CD14-positive monocyte (primary cell): ENCODE measurements at regions not wholly inside any gene's neighbourhood (a gene's known extent, or its start where the extent isn't known, plus 50 kb on each side); places are given as distances from the start of the nearest gene placed in this dataset.
"Not testable (repeated sequence)": the region's sequence is repeated elsewhere in the genome, so short reads cannot be mapped to it uniquely, and the experiment has no call there.

ENCODE experiments used
- DNase-seq, 3 donors: peaks; one replicate each; pipeline ENCODE4 v3.0.0-alpha.2; 2011 to 2022
- H2AFZ ChIP-seq: 2 replicates; pipeline ENCODE4 v1.6.0; 2012; ENCODE audit warnings: mild to moderate bottlenecking, low read depth, low read length, inconsistent platforms; ENCODE audit not compliant: insufficient read depth, poor library complexity, severe bottlenecking
- H3K27ac ChIP-seq, 2 donors: 1 replicate in 1 of 2; 2 replicates in 1 of 2; pipeline ENCODE4 v1.5.1; 2012 to 2013; ENCODE audit warnings: low read length in 2 of 2, control low read depth in 1 of 2, inconsistent platforms in 1 of 2, low read depth in 1 of 2, mild to moderate bottlenecking in 1 of 2
- H3K27me3 ChIP-seq, 2 donors: one replicate each; pipeline versions ENCODE4 v1.6.0 to v1.6.1; 2011 to 2013; ENCODE audit warnings: low read length in 2 of 2; ENCODE audit not compliant: control insufficient read depth in 2 of 2, insufficient read depth in 2 of 2
- H3K36me3 ChIP-seq, 2 donors: replicated peaks in 1 of 2; 1 replicate in 1 of 2; 2 replicates in 1 of 2; pipeline versions ENCODE4 v1.5.1 to v1.6.1; 2012 to 2013; ENCODE audit warnings: low read length in 2 of 2, control low read depth in 1 of 2, inconsistent platforms in 1 of 2, mild to moderate bottlenecking in 1 of 2; ENCODE audit not compliant: insufficient read depth in 2 of 2, control insufficient read depth in 1 of 2
- H3K4me1 ChIP-seq, 2 donors: 1 replicate in 1 of 2; 2 replicates in 1 of 2; pipeline versions ENCODE4 v1.5.1 to v1.6.1; 2012 to 2013; ENCODE audit warnings: low read length in 2 of 2, control low read depth in 1 of 2, inconsistent platforms in 1 of 2, mild to moderate bottlenecking in 1 of 2, moderate library complexity in 1 of 2; ENCODE audit not compliant: insufficient read depth in 2 of 2, control insufficient read depth in 1 of 2
- H3K4me2 ChIP-seq: replicated peaks from 2 replicates; pipeline ENCODE3; 2012; ENCODE audit warnings: low read length, moderate library complexity, mild to moderate bottlenecking; ENCODE audit not compliant: poor library complexity, severe bottlenecking; ENCODE audit errors: extremely low read depth
- H3K4me3 ChIP-seq, 3 experiments: fragments of 200-600 bp in 1 of 3; sonication (generic) in 1 of 3; replicated peaks in 1 of 3; 1 replicate in 2 of 3; 2 replicates in 1 of 3; pipeline ENCODE4 v1.5.1; 2011 to 2013; ENCODE audit warnings: low read length in 3 of 3, mild to moderate bottlenecking in 3 of 3, control low read depth in 2 of 3, low read depth in 2 of 3, inconsistent platforms in 1 of 3, moderate library complexity in 1 of 3
- H3K79me2 ChIP-seq: 2 replicates; pipeline ENCODE4 v1.6.0; 2012; ENCODE audit warnings: mild to moderate bottlenecking, control low read depth, inconsistent platforms, low read length, moderate library complexity; ENCODE audit not compliant: insufficient read depth
- H3K9ac ChIP-seq: 2 replicates; pipeline ENCODE4 v1.6.0; 2017; ENCODE audit warnings: low read length, mild to moderate bottlenecking; ENCODE audit not compliant: insufficient read depth, poor library complexity, severe bottlenecking
- H3K9me3 ChIP-seq, 2 donors: replicated peaks in 1 of 2; 1 replicate in 1 of 2; 2 replicates in 1 of 2; pipeline versions ENCODE4 v1.5.1 to v1.6.1; 2012 to 2013; ENCODE audit warnings: low read length in 2 of 2, control low read depth in 1 of 2; ENCODE audit not compliant: control insufficient read depth in 1 of 2, insufficient read depth in 1 of 2
- H4K20me1 ChIP-seq: 2 replicates; pipeline ENCODE4 v1.6.0; 2012; ENCODE audit warnings: mild to moderate bottlenecking, low read length, control low read depth, moderate library complexity; ENCODE audit not compliant: insufficient read depth
- H3K27ac Mint-ChIP-seq, 7 donors: one replicate each; pipeline ENCODE4 v1.8.0; 2020; ENCODE audit warnings: mild to moderate bottlenecking in 7 of 7, mixed read lengths in 7 of 7, moderate library complexity in 6 of 7, inconsistent platforms in 2 of 7
- H3K27me3 Mint-ChIP-seq, 3 donors: one replicate each; pipeline ENCODE4 v1.8.0; 2021 to 2022; ENCODE audit warnings: low read depth in 3 of 3, mild to moderate bottlenecking in 3 of 3, mixed read lengths in 3 of 3, moderate library complexity in 3 of 3, inconsistent platforms in 1 of 3
- H3K36me3 Mint-ChIP-seq, 2 donors: one replicate each; pipeline ENCODE4 v1.8.0; 2020; ENCODE audit warnings: mixed read lengths in 2 of 2, inconsistent platforms in 1 of 2, mild to moderate bottlenecking in 1 of 2
- H3K4me1 Mint-ChIP-seq: one replicate; pipeline ENCODE4 v1.8.0; 2020; ENCODE audit warnings: mild to moderate bottlenecking, mixed read lengths
- H3K4me3 Mint-ChIP-seq, 2 donors: one replicate each; pipeline ENCODE4 v1.8.0; 2020; ENCODE audit warnings: mild to moderate bottlenecking in 2 of 2, mixed read lengths in 2 of 2, moderate library complexity in 1 of 2
- H3K9me3 Mint-ChIP-seq, 7 donors: one replicate each; pipeline ENCODE4 v1.8.0; 2020 to 2022; ENCODE audit warnings: mixed read lengths in 7 of 7, mild to moderate bottlenecking in 6 of 7, moderate library complexity in 6 of 7, inconsistent platforms in 2 of 7
- WGBS: methylation state at CpG from one replicate; pipeline ENCODE4 v1.1.5; 2013; ENCODE audit warnings: missing lambda C conversion rate; ENCODE audit not compliant: insufficient coverage; 5-methylcytosine and 5-hydroxymethylcytosine counted together
- intact Hi-C, 2 donors: fragments of 100-400 bp; cut with micrococcal nuclease; formaldehyde crosslinking; loops; one replicate each; pipeline versions ENCODE4 v1.15.0 to v1.15.1; 2023

- H2AFZ ChIP-seq, intact Hi-C loops, DNase-seq, H3K9ac ChIP-seq, H3K27ac ChIP-seq, H3K4me3 Mint-ChIP-seq, H3K27ac Mint-ChIP-seq, H4K20me1 ChIP-seq, H3K36me3 ChIP-seq, H3K4me3 ChIP-seq, H3K36me3 Mint-ChIP-seq, H3K9me3 Mint-ChIP-seq, H3K27me3 Mint-ChIP-seq, H3K4me1 Mint-ChIP-seq, H3K4me1 ChIP-seq, H3K4me2 ChIP-seq, H3K9me3 ChIP-seq, H3K27me3 ChIP-seq, H3K79me2 ChIP-seq: not testable (repeated sequence)
- no CpG with 5 or more reads among the region's 11 CpGs for WGBS
These were observed 180.8 kb upstream of the PLGLB2 start for GRCh38 chr2:87567093-87567492.

DNA sequence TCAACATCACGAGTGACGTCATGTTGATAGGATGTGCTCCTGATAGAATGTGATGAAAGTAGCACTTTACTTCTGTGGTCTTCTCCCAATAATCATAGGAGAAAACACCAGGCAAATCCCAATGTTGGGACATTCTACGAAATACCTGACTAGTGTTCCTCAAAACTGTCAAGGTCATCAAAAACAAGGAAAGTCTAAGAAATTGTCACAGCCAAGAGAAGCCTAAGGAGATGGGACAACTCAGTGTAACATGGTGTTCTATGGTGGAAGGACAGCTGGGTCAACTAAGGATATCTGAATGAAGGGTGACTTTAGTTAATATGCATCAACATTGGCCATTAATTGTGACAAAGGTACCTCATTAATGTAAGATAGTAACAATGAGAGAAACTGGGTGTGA is 180.0 kb upstream of the PLGLB2 start:
- H3K9me3 Mint-ChIP-seq, H3K27me3 ChIP-seq, DNase-seq, H2AFZ ChIP-seq, intact Hi-C loops, H3K27me3 Mint-ChIP-seq, H3K9me3 ChIP-seq, H3K36me3 Mint-ChIP-seq, H3K4me3 Mint-ChIP-seq, H3K4me3 ChIP-seq, H3K27ac Mint-ChIP-seq, H3K4me1 ChIP-seq, H3K9ac ChIP-seq, H3K79me2 ChIP-seq, H3K27ac ChIP-seq, H4K20me1 ChIP-seq, H3K4me2 ChIP-seq, H3K4me1 Mint-ChIP-seq, H3K36me3 ChIP-seq: not testable (repeated sequence)
- WGBS: no CpG with 5 or more reads among the region's 3 CpGs

DNA sequence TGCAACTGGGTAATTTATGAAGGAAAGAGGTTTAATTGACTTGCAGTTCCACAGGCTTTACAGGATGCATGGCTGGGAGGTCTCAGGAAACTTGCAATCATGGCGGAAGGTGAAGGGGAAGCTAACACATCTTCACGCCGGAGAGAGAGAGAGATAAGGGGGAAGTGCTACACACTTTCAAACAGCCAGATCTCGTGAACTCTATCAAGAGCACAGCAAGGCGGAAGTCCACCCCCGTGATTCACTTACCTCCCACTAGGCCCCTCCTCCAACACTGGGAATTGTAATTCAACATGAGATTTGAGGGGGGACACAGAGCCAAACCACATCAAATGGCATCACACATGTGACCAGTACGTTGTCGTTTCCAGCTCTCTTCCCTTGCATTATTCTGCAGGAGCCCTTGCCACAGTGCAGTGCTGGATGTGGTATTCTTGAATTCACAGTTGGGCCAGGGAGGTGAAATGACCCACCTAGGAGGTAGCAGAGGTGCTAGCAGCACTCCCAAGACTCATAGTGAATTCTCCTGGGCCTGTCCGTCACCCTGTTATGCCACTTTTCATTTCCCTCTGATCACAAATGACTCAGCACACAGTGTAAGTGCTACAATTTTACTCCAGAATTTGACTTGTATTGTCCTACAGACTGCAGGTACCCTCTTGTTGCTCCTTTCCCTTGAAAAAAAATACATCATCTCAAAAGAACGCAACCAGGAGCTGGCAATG is 179.2 kb upstream of the PLGLB2 start:
- H2AFZ ChIP-seq, H3K4me1 ChIP-seq, H3K4me2 ChIP-seq, H3K27me3 Mint-ChIP-seq, H3K4me3 Mint-ChIP-seq, H3K27me3 ChIP-seq, H3K4me3 ChIP-seq, H3K9me3 ChIP-seq, intact Hi-C loops, H3K4me1 Mint-ChIP-seq, H3K9me3 Mint-ChIP-seq, H3K36me3 Mint-ChIP-seq, H3K27ac ChIP-seq, H3K36me3 ChIP-seq, H3K79me2 ChIP-seq, H3K9ac ChIP-seq, H4K20me1 ChIP-seq: not testable (repeated sequence)
- peak; percentile 42 to 48 (median 45) for DNase-seq
- peak overlapping the region in 4 of 7 donors; percentile 9 to 69 (median 23) for H3K27ac Mint-ChIP-seq
- WGBS: no CpG with 5 or more reads among the region's 10 CpGs

DNA sequence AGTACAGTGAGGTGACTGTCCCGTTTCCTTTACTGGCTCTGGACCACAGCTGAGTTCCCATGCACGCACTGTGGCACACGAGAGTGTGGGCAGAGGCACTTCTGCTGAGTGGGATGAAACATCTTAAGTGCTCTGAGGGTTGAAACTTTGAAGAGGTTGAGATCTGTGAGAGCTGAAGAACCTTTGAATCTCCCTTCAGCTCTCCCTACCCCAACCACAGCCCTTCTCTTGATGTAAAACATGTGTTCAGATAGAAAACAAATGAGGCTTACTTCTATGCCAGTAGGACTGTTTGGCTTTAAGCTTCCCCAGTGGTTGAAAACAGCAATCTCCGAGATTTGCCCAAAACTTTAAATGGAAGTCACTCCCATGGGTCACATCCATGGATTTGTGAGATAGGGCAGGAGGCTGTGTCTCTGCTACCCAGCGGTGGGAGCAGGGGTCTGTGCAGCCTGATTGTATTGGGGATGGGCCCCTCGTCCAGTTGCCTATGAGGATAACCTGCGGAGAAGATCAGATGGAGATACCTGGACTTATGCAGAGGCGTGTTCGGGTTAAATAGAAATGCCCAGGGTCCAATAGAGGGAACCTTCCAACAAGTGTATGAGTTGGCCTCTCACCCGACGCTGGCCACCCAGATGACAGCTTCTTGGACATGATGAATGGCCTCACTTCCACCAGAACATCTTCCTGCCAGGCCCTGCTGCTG is 178.0 kb upstream of the PLGLB2 start:
- H3K27ac ChIP-seq, H3K27ac Mint-ChIP-seq, H3K4me1 Mint-ChIP-seq, intact Hi-C loops, H3K27me3 Mint-ChIP-seq, H3K4me1 ChIP-seq, H4K20me1 ChIP-seq, H3K36me3 Mint-ChIP-seq, H3K4me2 ChIP-seq, H3K4me3 Mint-ChIP-seq, H3K9ac ChIP-seq, H2AFZ ChIP-seq, H3K36me3 ChIP-seq, H3K4me3 ChIP-seq, H3K9me3 ChIP-seq, H3K79me2 ChIP-seq, DNase-seq, H3K9me3 Mint-ChIP-seq, H3K27me3 ChIP-seq: not testable (repeated sequence)
- 100% methylated on average over 5 of the region's 11 CpGs for WGBS
